Neuronal stem cell (in vitro differentiated cells): ENCODE measurements at regions not wholly inside any gene's neighbourhood (a gene's known extent, or its start where the extent isn't known, plus 50 kb on each side); places are given as distances from the start of the nearest gene placed in this dataset.

Experiments
- DNase-seq: peaks from one replicate; pipeline ENCODE4 v3.0.0-alpha.2; 2013; ENCODE audit warnings: low spot score
- H2AFZ ChIP-seq: one replicate; pipeline ENCODE4 v1.6.1; 2013; ENCODE audit warnings: mild to moderate bottlenecking, low read length, inconsistent platforms
- H2AK5ac ChIP-seq: 2 replicates; pipeline ENCODE4 v1.6.1; 2013; ENCODE audit warnings: low read depth, mild to moderate bottlenecking, inconsistent platforms, low read length, moderate library complexity, mixed read lengths
- H2BK120ac ChIP-seq: 2 replicates; pipeline ENCODE4 v1.6.1; 2013; ENCODE audit warnings: low read depth, mild to moderate bottlenecking, inconsistent platforms, low read length, moderate library complexity, mixed read lengths
- H2BK12ac ChIP-seq: one replicate; pipeline ENCODE4 v1.6.1; 2013; ENCODE audit warnings: low read length, inconsistent platforms
- H2BK15ac ChIP-seq: 2 replicates; pipeline ENCODE4 v1.6.1; 2013; ENCODE audit warnings: mild to moderate bottlenecking, low read length, inconsistent platforms, mixed read lengths
- H2BK5ac ChIP-seq: one replicate; pipeline ENCODE4 v1.6.1; 2013; ENCODE audit warnings: inconsistent platforms, mild to moderate bottlenecking, low read length, moderate library complexity
- H3K14ac ChIP-seq: one replicate; pipeline ENCODE4 v1.6.1; 2013; ENCODE audit warnings: low read length, inconsistent platforms
- H3K18ac ChIP-seq: 2 replicates; pipeline ENCODE4 v1.6.1; 2013; ENCODE audit warnings: low read length, inconsistent platforms
- H3K23ac ChIP-seq: 2 replicates; pipeline ENCODE4 v1.6.1; 2013; ENCODE audit warnings: low read depth, mild to moderate bottlenecking, mixed read lengths, low read length, inconsistent platforms; ENCODE audit not compliant: poor library complexity
- H3K27ac ChIP-seq: replicated peaks from 3 replicates; pipeline ENCODE4 v1.5.1; 2013; ENCODE audit warnings: low read length, inconsistent platforms
- H3K27me3 ChIP-seq, 3 experiments: 2 replicates each; pipeline ENCODE4 v1.6.1; 2013; ENCODE audit warnings: low read length in 3 of 3, mild to moderate bottlenecking in 2 of 3, inconsistent platforms in 1 of 3, low read depth in 1 of 3, mixed read lengths in 1 of 3, moderate library complexity in 1 of 3; ENCODE audit not compliant: control insufficient read depth in 3 of 3, insufficient read depth in 3 of 3
- H3K36me3 ChIP-seq, 2 donors: replicated peaks in 1 of 2; 2 replicates each; pipeline ENCODE4 v1.6.1; 2013; ENCODE audit warnings: low read length in 2 of 2; ENCODE audit not compliant: control insufficient read depth in 2 of 2, insufficient read depth in 2 of 2
- H3K4ac ChIP-seq: 2 replicates; pipeline ENCODE4 v1.6.1; 2013; ENCODE audit warnings: inconsistent platforms, mild to moderate bottlenecking, low read length, moderate library complexity
- H3K4me1 ChIP-seq, 2 donors: 1 replicate in 1 of 2; 2 replicates in 1 of 2; pipeline ENCODE4 v1.6.1; 2013; ENCODE audit warnings: low read length in 2 of 2, low read depth in 1 of 2; ENCODE audit not compliant: control insufficient read depth in 2 of 2, insufficient read depth in 1 of 2
- H3K4me2 ChIP-seq: one replicate; pipeline ENCODE4 v1.6.1; 2013; ENCODE audit warnings: mild to moderate bottlenecking, low read length, inconsistent platforms; ENCODE audit not compliant: insufficient read depth, poor library complexity, severe bottlenecking
- H3K4me3 ChIP-seq, 2 donors: 2 replicates each; pipeline ENCODE4 v1.5.1; 2013; ENCODE audit warnings: low read length in 2 of 2, mild to moderate bottlenecking in 2 of 2, inconsistent platforms in 1 of 2, moderate library complexity in 1 of 2
- H3K79me1 ChIP-seq: one replicate; pipeline ENCODE4 v1.6.1; 2013; ENCODE audit warnings: low read depth, mild to moderate bottlenecking, inconsistent platforms, low read length, moderate library complexity
- H3K9ac ChIP-seq: one replicate; pipeline ENCODE4 v1.6.1; 2013; ENCODE audit warnings: mild to moderate bottlenecking, low read depth, low read length, inconsistent platforms; ENCODE audit not compliant: poor library complexity
- H3K9me3 ChIP-seq, 2 donors: replicated peaks in 1 of 2; 2 replicates each; pipeline versions ENCODE3 to v1.6.1; 2013; ENCODE audit warnings: low read length in 2 of 2, mild to moderate bottlenecking in 2 of 2, inconsistent platforms in 1 of 2, low read depth in 1 of 2, mixed read lengths in 1 of 2, moderate library complexity in 1 of 2; ENCODE audit not compliant: control insufficient read depth in 2 of 2, insufficient read depth in 1 of 2
- H4K8ac ChIP-seq: one replicate; pipeline ENCODE4 v1.6.1; 2013; ENCODE audit warnings: low read depth, mild to moderate bottlenecking, inconsistent platforms, low read length, moderate library complexity
- H4K91ac ChIP-seq: one replicate; pipeline ENCODE4 v1.6.1; 2013; ENCODE audit warnings: low read length, low read depth, mild to moderate bottlenecking, inconsistent platforms; ENCODE audit not compliant: poor library complexity
- WGBS, 2 donors: extraction: QIAGEN DNeasy Blood & Tissue Kit; methylation state at CpG; one replicate each; pipeline ENCODE4 v1.1.7; 2013; ENCODE audit warnings: missing lambda C conversion rate in 2 of 2, mixed read lengths in 1 of 2; ENCODE audit not compliant: insufficient read length in 2 of 2, insufficient replicate concordance in 1 of 2; ENCODE audit errors: extremely low coverage in 2 of 2; 5-methylcytosine and 5-hydroxymethylcytosine counted together

DNA sequence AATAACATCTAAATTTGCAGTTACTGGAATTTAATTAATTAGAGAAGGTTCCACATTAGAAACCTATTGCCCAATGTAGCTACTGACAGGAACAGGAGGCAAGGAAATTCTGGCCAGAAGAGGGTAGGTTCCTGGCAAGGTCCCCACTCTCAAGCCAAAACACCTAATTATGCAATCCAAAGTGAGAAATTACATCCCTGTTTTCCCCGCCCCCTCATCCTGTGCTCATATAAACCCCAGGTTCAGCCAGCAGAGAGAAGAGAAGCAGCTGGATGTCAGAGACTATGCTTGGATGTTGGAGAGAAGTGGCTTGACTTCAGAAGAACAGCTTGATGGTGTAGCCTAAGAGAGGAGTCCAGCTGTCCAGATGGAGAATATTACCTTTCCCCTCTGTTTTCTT is 951.3 kb upstream of the PRR20A start:
- no peaks in the 10 kb centered on the region for H3K27me3 ChIP-seq
- H2AK5ac ChIP-seq = no peak overlapping the region
- H2BK15ac ChIP-seq = no peak overlapping the region
- H3K27ac ChIP-seq = no peak overlapping the region
- H3K23ac ChIP-seq = no peak overlapping the region
- no peaks in the 10 kb centered on the region for H3K36me3 ChIP-seq
- H3K9ac ChIP-seq = no peak overlapping the region
- no peaks in the 10 kb centered on the region for H3K79me1 ChIP-seq
- no peak overlapping the region for H4K8ac ChIP-seq
- H3K18ac ChIP-seq = no peak overlapping the region
- no CpG with 5 or more reads among the region's 1 CpG for WGBS, 2 donors
- H3K4ac ChIP-seq = no peak overlapping the region
- H2AFZ ChIP-seq = no peak overlapping the region
- H3K14ac ChIP-seq = no peak overlapping the region
- no peak for DNase-seq
- H3K4me2 ChIP-seq = no peak overlapping the region
- no peak overlapping the region for H3K4me3 ChIP-seq
- no peak overlapping the region for H2BK5ac ChIP-seq
- no peak overlapping the region for H2BK12ac ChIP-seq
- H4K91ac ChIP-seq = no peak overlapping the region
- no peaks in the 10 kb centered on the region for H3K4me1 ChIP-seq
- H3K9me3 ChIP-seq = peaks cover 0 to 2% of the 10 kb centered on the region in 2 donors
- H2BK120ac ChIP-seq = no peak overlapping the region

DNA sequence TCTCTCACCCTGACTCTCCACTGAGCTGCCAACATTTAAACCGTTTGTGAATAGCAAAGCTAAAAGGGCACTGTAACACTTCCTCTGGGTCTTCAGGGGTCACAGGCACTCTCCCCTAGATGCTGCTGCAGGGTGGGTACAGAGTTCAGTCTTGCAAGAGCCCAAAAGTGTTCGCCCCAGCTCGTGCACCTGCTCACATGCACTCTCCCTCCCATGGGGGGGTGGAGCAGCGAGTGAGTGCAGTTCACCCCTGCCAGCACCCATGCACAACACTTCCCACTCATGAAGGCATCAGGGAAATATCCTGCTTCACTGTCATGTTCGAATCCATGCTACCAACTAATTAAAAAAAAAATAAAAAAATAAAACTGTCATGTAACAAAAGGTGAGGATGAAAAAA is 950.7 kb upstream of the PRR20A start:
- H3K79me1 ChIP-seq = no peaks in the 10 kb centered on the region
- H3K4ac ChIP-seq = no peak overlapping the region
- no peak overlapping the region for H3K27ac ChIP-seq
- H3K23ac ChIP-seq = no peak overlapping the region
- H3K27me3 ChIP-seq = no peaks in the 10 kb centered on the region
- H2BK15ac ChIP-seq = peak overlapping the region; percentile 58
- no peak overlapping the region for H2BK120ac ChIP-seq
- H3K4me1 ChIP-seq = no peaks in the 10 kb centered on the region
- H3K18ac ChIP-seq = no peak overlapping the region
- H3K9ac ChIP-seq = no peak overlapping the region
- H2AFZ ChIP-seq = no peak overlapping the region
- peaks cover 0 to 2% of the 10 kb centered on the region in 2 donors for H3K9me3 ChIP-seq
- no peaks in the 10 kb centered on the region for H3K36me3 ChIP-seq
- no peak overlapping the region for H3K4me2 ChIP-seq
- H3K14ac ChIP-seq = no peak overlapping the region
- DNase-seq = no peak
- no peak overlapping the region for H2BK12ac ChIP-seq
- H3K4me3 ChIP-seq = no peak overlapping the region
- no peak overlapping the region for H4K91ac ChIP-seq
- no peak overlapping the region for H4K8ac ChIP-seq
- H2AK5ac ChIP-seq = no peak overlapping the region
- no peak overlapping the region for H2BK5ac ChIP-seq
- no CpG with 5 or more reads among the region's 5 CpGs for WGBS, 2 donors

DNA sequence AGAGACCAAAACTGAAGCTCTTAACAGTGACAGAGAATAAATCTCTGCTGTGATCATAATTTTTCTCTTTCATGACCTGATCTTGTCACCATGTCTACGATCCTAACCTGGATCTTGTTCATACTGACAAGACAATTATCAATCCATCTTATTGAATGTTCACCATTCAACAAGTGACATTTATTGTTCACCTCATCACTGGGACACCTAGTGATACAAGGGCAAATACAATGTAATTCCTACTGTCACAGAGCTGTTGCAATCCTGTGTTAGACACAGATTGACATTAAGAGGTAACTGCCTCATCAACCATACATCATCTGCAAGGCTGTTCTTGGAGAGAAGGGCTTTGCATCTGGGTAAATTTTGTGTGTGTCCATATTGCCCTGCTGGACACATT is 942.4 kb upstream of the PRR20A start:
- no peak overlapping the region for H2BK120ac ChIP-seq
- H4K91ac ChIP-seq = no peak overlapping the region
- no peak overlapping the region for H2AFZ ChIP-seq
- no peak overlapping the region for H3K23ac ChIP-seq
- no peaks in the 10 kb centered on the region for H3K9me3 ChIP-seq
- H3K9ac ChIP-seq = no peak overlapping the region
- H3K4ac ChIP-seq = no peak overlapping the region
- H3K4me2 ChIP-seq = no peak overlapping the region
- no peak overlapping the region for H2BK5ac ChIP-seq
- no peak overlapping the region for H3K14ac ChIP-seq
- H4K8ac ChIP-seq = no peak overlapping the region
- WGBS, 2 donors = no CpG with 5 or more reads among the region's 1 CpG
- no peak overlapping the region for H3K27ac ChIP-seq
- H3K27me3 ChIP-seq = no peaks in the 10 kb centered on the region
- no peak overlapping the region for H2BK12ac ChIP-seq
- H2AK5ac ChIP-seq = no peak overlapping the region
- no peak overlapping the region for H3K18ac ChIP-seq
- no peaks in the 10 kb centered on the region for H3K79me1 ChIP-seq
- H3K4me3 ChIP-seq = no peak overlapping the region
- no peaks in the 10 kb centered on the region for H3K4me1 ChIP-seq
- no peaks in the 10 kb centered on the region for H3K36me3 ChIP-seq
- no peak for DNase-seq
- H2BK15ac ChIP-seq = no peak overlapping the region

DNA sequence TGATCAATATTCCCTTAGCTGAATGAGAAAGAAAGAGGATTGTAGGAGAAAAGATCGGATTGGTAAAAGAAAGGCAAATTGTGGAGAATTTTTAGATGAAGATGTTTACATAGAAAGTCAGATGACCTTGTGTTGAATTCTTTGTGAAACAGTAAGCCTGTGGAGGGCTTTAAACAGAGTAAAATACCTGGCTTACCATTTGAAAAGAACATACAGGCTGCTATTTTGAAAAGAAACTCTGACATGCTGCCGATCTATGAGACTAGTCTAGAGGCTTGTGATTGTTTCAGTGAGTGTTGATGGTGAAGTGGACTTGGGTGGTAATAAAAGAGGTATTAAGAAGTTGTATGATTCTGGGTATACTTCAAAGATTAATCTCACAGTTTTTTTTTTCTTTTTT is 938.9 kb upstream of the PRR20A start:
- H4K91ac ChIP-seq = no peak overlapping the region
- no peak overlapping the region for H3K9ac ChIP-seq
- 100% methylated on average over 1 of the region's 2 CpGs; no CpG with 5 or more reads in 1 of the 2 donors for WGBS, 2 donors
- H3K4me3 ChIP-seq = no peak overlapping the region
- no peak overlapping the region for H3K4me2 ChIP-seq
- H3K23ac ChIP-seq = no peak overlapping the region
- no peak overlapping the region for H2BK12ac ChIP-seq
- no peaks in the 10 kb centered on the region for H3K9me3 ChIP-seq
- DNase-seq = no peak
- H4K8ac ChIP-seq = no peak overlapping the region
- H3K18ac ChIP-seq = no peak overlapping the region
- H2BK15ac ChIP-seq = no peak overlapping the region
- H3K36me3 ChIP-seq = no peaks in the 10 kb centered on the region
- no peak overlapping the region for H3K27ac ChIP-seq
- H3K27me3 ChIP-seq = no peaks in the 10 kb centered on the region
- H2AK5ac ChIP-seq = no peak overlapping the region
- no peaks in the 10 kb centered on the region for H3K79me1 ChIP-seq
- H2BK5ac ChIP-seq = no peak overlapping the region
- no peak overlapping the region for H2BK120ac ChIP-seq
- H3K4ac ChIP-seq = no peak overlapping the region
- H3K14ac ChIP-seq = no peak overlapping the region
- peak overlapping the region; percentile 11 for H2AFZ ChIP-seq
- no peaks in the 10 kb centered on the region for H3K4me1 ChIP-seq
